Activated CD4-positive, alpha-beta T cell treated with anti-CD3 and anti-CD28 coated beads for 1 hour (primary cell): ENCODE measurements at regions not wholly inside any gene's neighbourhood (a gene's known extent, or its start where the extent isn't known, plus 50 kb on each side); places are given as distances from the start of the nearest gene placed in this dataset.

ENCODE experiments used
- DNase-seq: peaks from one replicate; pipeline ENCODE4 v3.0.0-alpha.2; 2020

GRCh38 chr17:65442691-65443090, 118.8 kb downstream of the AXIN2 start:
- DNase-seq: no peak

DNA sequence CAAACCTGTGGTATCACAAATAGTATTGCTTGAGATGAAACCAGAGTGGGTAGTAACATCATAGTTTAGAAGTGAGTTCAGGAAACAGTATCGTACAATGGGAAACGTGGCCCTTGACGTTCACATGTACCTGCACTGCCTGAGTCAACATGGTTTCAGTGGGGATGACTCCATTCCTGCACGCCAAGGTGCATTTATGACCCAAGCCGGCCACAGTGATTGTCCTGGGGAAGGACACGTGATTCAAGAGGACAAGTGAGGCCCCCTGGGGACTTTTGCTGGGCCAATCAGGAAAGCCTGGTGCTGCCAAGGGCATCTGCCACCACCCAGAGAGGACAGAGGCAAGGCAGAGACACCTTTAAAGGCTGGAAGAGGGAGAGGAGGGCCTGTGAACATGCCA, 119.2 kb downstream of the AXIN2 start:
- DNase-seq: no peak

DNA sequence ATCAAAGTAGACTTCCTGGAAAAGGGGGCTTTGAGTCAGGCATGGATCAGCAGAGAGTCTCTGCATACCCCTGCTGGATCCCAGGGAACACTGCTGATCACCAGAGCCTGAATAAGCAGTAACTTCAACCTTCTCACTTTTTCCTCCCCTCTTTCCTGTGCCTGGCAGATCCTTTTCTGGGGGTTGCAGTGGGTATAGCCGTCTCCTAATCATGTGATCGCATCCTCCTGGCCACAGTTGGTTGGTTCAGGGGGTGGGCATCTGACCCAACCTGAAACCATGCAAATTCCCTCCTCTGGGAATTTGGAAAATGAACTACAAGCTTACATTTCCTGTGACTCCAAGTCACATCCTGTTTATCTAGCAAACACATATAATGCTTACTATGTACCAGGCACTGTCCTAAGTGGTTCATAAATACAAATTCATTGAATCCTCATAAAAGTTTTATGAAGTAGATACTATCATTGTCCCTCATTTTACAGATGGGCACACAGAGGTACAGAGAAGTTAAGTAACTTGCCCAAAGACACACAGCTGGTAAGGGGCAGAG, 120.3 kb downstream of the AXIN2 start:
- no peak for DNase-seq

- no peak for DNase-seq
These were observed 122.6 kb downstream of the AXIN2 start for GRCh38 chr17:65438708-65439294.

DNA sequence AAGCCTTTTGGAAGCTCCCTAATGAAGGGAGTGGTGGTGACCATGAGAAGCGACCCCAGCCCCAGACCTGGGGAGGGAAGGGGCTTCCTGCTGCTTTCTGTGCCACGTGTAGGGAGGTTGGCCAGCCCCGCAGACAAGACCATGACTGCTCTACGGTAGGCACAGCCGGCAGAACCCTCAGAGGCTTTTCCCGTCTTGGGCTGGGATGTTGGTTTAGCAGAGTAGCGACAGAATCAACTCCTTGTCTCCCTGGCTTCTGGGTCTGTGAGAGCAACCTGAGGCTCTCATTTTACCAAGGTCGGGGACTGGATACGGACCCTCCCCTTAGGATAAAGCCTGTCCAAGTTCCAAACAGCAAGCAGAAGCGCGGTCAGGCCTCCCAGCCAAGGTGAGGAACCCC, 123.3 kb downstream of the AXIN2 start:
- DNase-seq: no peak

DNA sequence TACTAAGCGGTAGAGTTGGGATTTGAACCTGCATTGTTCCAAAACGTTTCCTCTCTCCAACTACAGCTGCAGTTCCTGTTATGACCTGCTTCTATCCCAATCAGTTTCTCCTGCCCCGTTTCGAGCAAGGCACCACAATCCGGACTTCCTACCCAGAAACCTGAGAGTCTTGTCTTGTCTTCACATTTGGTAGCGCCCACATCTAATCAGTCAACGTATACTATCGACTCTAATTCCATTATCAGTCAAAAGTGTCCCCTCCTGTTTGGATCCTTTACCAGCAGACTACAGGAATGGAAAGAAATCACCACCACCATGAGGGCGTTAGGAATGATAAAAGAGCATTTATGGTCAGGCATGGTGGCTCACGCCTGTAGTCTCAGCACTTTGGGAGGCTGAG, 124.6 kb downstream of the AXIN2 start:
- no peak for DNase-seq

DNA sequence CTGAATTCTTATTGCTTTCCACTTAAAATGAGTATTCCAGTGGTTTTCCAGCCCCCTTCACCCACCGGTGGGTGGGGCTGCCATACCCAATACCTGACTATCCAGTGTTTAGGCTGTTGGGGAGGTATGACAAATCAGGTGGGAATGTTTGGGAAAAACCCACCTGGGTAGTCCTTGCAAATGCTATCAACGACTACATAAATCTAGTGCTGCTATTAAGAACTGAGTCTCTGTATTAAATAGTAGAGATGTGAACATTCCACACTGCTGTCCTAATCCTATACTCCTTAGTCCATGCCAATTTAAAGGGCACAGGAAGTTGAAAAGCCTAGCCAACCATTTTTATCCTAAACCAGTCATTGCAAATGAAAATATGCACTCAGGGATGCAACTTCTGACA, 126.6 kb downstream of the AXIN2 start:
- no peak for DNase-seq

- no peak for DNase-seq
These were observed 127.2 kb downstream of the AXIN2 start for GRCh38 chr17:65434251-65434650.

- no peak for DNase-seq
These were observed 127.9 kb downstream of the AXIN2 start for GRCh38 chr17:65433592-65433991.

GRCh38 chr17:65433157-65433556, 128.3 kb downstream of the AXIN2 start:
- no peak for DNase-seq

DNA sequence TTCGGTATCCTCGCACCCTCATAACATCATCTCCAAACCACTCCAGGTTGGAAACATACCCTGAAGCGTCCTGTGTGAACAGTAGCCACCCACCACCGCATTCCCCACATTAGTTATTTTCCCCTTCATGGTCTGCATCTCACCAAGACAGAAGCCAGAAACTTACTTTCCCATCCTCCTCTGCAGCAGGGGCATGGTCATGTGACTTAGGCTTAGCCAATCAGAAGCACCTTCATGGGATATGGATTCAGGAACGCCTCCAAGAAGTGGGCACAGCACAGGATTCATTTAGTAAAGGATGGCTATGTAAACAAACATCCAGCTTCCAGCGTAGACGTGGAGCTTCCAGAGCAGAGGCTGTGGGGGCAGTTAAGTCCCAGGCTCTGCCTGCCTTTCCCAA, 130.3 kb downstream of the AXIN2 start:
- no peak for DNase-seq

DNA sequence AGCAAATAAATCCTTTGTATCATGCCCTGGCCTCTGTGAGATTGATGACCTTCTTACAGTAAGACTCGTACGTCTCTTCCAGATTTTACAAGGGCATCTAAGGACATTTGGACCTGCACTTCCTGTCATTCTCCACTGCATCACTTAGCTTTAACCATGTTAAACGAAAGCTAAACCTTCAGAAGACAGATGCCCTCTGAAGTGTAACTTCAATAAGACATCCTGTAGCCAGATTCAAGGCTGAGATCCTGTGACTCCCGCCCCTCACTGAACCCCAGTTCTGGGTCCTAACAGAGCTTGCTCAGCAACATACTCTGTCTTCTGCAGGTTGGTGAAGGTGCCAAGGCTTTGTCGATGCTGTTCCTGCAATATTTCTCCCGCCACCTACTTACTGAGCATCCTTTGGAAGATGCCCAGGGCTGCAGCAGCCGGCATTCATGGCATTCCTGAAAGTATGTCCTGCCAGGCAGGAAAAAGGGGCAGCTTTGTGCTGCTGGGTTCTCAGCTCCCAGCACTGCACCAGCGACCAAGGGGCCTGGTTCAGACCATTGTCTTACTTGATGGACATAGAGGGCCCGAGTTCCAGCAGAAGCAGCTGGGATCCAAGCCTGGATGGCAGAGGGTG, 131.1 kb downstream of the AXIN2 start:
- no peak for DNase-seq

DNA sequence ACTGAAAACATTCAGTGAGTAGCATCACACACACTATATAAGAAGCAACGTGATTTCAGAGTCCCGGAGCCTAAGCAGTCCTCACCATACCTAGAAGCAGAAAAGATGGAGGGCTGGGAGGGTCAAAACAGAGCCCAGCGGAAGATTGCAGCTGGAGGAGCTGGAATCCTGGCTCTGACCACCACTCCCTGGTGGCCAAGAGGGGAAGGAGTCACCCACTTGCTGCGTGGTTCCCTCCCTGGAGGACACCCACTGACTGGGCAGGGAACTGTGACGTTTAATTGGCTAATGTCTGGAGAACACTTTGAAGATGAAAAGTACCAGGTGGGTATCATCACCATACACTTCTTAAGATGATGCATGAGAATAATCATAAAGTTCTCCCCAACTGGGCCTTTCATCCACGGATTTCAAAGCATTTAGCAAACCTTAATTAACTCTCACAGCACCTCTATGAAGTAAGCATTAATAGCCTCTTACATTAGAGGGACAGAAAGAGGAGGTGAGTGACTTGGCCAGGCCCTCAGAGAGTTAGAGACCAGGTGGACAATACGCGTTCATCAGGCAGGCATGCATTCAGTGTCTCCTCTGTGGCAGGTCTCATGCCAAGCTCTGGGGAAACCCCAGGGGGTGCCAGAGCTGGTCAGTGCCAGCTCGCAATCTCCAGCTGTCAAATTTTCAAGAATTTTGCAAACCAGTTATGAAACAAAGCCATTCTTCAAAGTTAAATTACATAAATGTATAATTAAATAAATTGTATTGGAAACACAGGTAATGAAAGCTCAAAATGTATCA, 137.9 kb downstream of the AXIN2 start:
- no peak for DNase-seq

- no peak for DNase-seq
These were observed 142.8 kb downstream of the AXIN2 start for GRCh38 chr17:65418622-65419021.

DNA sequence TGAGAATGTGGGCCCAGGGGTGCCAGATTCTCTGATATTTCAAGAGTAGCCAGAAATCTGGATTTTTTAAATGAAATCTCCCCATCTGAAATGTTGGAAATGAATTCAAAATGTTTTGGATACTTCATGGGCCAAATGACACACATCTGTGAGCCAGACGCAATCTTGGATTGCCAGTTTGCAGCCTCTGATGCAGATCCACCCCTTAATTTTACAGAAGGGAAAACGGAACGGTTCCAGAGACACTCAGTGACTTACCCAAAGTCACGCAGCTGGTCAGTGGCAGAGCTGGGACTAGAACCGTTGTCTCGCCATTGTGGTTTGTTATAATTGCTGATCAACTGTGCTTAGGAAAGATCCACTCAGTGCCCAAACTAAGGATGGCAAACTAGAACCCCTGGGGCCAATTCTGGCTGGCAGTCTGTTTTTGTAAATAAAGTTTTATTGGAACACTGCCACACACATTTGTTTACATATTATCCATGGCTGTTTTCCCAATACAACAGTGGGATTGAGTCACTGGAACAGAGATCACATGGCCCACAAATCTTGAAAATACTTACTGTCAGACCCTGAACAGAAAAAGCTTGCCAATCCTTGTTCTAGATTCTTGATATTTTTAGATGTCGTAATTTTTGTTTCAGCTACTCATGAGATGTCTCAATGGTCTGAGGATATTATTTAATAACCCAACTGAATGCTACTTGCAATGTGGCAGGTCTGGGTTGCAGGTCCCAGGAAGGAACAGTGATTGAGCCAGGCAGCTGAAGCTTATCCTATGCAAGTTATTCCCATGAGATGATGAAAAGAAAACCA, 143.8 kb downstream of the AXIN2 start:
- no peak for DNase-seq

GRCh38 chr17:65415991-65416390, 145.5 kb downstream of the AXIN2 start:
- no peak for DNase-seq

DNA sequence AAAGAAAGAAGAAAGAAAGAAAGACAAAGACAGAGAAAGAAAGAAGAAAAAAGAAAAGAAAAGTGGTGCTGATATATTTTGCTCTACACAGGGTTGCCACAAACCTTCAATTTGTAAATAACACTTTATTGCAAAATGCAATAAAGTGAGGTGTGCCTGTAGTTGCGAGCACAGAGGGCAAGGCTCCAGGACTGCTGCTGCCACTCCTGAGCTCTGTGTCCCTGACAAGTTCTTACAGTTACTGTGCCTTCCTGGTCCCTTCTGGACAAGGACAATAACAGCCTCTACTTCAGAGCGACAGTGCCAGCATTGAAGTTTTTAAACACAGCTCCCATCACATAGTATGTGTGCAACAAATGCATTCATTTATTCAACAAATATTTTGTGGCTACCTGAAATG, 148.1 kb downstream of the AXIN2 start:
- DNase-seq: no peak

GRCh38 chr17:65409381-65409780, 152.1 kb downstream of the AXIN2 start:
- DNase-seq: no peak

DNA sequence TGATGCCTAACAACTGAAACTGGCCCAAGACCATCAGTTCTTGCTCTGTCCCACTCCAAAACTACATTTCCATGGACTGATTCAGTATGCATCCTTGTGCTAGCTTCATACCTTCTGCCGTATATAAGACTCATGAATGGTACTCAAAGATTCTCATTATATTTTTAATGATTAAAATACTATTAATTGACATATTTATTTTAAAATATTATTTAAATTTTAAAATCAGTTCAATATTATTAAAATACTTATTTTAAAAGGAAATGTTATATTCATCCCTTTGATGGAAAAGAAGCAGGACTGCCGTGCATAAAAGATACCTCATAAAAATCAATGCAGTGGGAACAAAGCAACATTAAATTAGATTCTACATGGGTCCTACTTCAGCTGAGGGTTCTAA, 153.4 kb downstream of the AXIN2 start:
- DNase-seq: no peak

GRCh38 chr17:65407017-65407416, 154.4 kb downstream of the AXIN2 start:
- no peak for DNase-seq

DNA sequence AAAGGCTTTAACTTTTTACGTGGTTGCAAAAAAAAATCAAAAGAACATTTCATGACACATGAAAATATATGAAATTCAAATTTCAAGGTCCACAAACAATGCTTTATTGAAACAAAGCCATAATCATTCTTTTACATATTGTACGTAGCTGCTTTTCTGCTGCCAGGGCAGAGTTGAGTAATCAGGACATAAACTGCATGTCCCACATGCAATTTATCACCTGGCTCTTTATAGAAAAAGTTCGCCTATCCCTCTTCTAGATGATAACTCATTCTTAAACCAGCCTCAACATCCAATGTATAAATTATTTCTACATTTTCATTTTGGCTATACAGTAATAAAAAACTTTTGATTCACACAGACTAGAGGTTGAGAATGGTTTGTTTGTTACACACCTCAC, 154.9 kb downstream of the AXIN2 start:
- DNase-seq: no peak

- DNase-seq: no peak
These were observed 155.9 kb downstream of the AXIN2 start for GRCh38 chr17:65405563-65405962.

DNA sequence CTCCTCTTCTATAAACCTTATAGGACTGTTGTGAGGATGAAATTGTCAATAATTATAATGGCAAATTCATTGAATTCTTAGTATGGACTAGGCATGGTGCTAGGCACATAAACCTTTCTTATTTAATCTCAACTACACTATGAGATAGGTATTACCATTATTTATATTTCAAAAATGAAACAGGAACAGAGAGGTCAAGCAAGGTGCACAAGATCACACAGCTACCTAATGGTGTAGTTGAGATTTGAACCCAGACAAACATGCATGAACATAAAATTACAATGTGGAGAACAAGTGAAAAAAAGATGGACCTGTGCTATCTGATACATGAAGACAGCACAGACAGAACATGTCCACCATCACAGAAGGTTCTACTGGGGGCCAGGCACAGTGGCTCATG, 156.7 kb downstream of the AXIN2 start:
- DNase-seq: no peak
